DMS 273 (cell line): ENCODE measurements at regions not wholly inside any gene's neighbourhood (a gene's known extent, or its start where the extent isn't known, plus 50 kb on each side); places are given as distances from the start of the nearest gene placed in this dataset.

Experiments
- DNase-seq: peaks from one replicate; lab custom pipeline; 2025; ENCODE audit not compliant: unreplicated experiment; lab: John Stamatoyannopoulos, UW

DNA sequence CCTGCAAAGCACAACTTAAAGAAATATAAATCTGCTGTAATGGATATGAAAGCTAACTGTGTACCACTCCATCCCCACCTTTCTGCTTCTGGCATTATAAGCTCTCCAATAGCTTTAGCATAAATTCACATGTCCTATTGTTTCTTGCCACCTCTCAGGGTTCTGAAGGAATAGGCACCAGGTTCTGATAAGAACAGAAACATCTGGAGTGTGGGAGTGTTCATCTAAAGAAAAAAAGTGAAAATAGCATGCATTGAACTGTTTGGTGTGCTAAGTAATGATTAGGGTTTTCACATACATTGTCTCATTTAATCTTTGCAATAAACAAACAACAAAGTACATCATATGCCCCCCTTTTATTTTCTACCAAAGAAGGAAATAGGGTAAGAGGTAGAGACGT, 72.3 kb downstream of the FAM76B start:
- no peak for DNase-seq

DNA sequence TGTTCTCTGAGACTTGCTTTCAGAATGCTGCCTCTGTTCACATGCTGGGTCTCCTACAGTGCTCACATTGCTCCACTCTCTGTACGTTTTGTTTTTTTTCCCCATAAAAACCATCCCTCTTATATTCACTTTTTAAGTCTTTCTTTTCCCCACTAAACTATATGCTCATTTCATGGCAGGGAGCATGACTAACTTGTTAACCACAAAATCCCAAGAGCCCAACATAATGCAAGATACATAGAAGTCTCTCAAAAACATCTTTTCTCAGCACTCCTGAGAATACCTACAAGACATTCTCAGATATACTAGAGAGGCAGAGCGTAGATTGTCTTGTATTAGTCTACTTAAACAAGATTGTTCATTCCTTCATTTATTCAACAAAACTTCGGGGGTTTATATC, 73.3 kb downstream of the FAM76B start:
- DNase-seq = no peak

DNA sequence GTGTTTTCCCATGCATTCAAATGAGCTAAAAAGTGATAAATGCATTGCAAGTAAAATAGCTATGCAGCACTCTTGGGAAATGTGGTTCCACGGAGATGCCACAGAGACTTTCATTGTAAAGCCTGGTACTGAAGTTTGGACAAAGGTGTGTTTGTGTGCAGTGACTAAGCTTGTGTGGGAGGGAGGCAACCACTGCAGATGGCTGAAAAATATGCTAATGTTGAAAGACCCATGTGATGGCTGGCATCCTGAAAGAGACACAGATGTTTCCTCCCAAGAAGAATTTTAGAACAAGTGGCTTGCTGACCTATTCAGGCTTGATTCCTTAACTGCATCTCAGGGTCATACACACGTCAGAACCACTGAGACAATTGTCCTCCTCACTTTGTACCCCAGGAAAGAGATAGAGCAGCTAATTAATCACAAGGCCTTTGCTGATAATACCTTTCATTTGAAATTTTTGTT, 73.8 kb downstream of the FAM76B start:
- DNase-seq = peak; percentile 62

DNA sequence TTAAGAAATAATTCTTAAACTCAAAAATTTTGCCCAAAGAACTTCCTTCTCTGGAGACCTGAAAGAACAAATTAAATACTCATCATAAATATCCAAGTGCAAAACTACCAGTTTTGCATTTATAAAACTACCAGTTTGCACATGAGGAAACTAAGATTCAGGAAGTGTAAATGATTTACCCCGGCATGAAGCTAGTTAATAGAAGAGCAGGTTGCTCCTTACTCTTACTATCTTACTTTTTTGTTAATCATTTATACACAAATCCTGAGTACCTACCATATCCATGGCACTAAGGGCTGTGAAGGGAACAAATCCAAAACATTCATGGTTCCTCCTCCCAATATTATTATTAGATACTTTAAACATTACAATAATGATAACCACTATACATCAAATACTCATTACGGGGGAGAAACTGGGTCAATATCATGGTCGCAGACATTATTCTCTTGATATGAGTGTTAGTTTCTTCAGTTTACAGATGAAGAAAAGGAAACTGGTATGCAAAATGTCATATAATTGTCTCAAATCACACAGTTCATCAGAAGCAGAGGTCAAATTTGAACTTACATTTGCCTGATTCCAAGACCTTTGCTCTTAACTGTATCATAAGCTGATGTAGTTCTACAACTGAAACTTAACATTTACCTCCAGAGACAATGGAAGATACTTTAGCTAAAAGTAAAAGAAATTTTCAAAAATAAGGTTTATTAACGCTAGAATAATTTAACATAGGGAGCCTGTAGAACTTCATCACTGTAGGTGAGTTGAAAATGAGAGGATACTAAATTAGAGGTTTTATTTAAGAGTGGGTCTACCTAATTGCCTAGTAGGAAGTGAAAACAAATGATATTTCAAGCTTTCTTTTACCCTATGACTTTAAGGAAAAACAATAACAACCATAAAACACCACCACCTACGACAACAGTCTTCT, 74.5 kb downstream of the FAM76B start:
- no peak for DNase-seq

DNA sequence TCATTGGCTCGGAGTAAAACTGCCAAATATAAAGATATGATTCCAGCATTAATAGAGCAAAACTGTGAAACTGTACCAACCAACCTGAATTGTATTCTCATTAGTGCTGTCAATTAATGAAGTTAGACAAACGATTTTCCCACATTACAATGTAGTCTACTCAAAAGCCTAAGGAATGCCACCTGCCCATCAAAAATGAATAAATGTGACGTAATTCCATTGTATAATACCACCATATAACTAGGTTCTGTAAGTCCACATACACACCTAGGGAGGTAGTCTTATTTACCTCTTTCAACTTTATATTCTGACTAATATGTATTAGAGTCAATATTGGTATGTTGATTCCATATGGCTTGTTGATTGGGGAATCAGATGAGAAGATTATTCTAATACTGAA, 76.2 kb downstream of the FAM76B start:
- no peak for DNase-seq

DNA sequence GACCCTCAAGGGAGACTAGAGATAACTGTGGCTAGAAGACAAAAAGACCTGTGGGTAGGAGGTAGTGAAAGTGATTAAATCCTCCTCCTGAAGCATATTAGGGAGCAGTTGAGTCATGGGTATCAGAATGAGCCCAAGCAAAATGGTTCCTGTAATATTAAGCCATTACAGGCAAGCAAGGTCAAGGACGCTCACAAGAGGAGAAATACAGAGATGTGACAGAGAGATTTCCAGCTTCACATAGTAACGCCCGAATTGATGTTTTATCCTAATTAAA, 77.7 kb downstream of the FAM76B start:
- DNase-seq = no peak

DNA sequence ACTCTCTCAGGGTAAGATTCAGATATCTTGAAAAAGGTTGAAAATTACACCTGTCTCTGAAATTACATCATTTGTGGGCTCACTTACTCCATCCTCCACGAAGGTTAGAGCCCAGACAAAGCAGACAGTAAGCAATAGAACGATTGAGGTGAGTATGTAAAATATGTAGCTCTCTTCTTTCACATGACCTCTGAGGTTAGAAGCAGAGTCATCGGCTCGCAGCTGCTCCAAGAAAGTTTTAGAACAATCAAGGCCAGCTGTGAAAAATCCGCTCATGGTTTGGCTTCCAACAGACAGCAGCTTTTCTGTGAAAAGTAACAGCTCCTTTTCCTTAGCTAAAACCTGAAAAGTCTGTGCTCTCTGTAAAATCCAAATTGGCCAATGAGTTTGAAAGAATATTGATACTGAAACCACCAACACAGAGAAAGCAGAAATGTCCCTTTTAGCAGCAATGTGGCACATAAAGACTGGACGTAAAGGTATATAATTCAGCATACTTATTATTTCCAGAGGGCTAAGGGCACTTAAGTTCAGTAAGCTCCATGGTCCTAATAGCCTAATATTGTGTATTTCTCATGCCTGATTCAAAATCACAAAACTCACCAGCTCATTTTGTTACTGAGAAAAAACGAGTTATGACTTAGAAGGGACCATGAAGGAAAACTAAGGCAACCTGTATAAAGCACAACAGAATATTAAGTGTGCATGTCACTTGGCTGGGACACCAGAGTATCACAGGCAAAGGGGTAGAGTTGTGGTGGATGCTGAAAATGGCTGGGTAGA, 78.2 kb downstream of the FAM76B start:
- no peak for DNase-seq

DNA sequence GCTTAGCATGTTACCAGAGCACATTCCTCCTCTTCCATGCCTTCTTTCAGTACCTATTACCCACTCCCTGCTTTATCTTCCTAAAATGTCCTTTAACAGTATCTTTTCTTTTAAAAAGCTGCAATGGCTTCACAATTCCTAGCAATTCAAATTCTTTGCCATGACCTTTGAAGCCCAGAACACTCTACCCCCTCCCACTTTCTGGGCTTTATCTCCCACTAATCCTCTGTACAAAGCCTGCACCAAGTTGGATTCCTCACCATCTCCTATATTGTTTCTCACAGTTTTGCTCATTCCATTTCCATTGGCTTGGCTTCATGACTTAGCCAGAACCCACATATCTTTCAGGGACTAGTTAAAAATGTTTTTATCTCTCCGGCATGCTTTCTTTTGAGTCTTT, 80.9 kb downstream of the FAM76B start:
- DNase-seq = no peak

DNA sequence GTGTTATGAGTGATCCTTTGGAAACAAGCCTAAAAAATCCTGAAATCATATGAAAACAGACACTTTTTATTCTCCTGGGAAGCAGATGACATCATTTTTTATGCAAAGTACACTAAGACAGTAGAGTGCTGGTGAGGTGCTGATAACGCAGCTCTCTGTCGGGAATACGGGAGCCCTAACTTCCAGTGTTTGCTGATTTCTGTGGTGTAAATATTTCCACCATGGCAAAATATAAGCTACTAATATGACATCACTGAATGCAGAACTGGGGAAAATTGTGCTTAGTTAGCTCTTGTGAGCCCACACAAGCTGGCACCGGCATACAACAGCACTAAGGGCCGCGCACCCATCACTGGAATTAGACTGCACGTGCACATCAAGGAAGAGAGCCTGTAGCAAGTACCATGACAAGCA, 82.6 kb downstream of the FAM76B start:
- no peak for DNase-seq

DNA sequence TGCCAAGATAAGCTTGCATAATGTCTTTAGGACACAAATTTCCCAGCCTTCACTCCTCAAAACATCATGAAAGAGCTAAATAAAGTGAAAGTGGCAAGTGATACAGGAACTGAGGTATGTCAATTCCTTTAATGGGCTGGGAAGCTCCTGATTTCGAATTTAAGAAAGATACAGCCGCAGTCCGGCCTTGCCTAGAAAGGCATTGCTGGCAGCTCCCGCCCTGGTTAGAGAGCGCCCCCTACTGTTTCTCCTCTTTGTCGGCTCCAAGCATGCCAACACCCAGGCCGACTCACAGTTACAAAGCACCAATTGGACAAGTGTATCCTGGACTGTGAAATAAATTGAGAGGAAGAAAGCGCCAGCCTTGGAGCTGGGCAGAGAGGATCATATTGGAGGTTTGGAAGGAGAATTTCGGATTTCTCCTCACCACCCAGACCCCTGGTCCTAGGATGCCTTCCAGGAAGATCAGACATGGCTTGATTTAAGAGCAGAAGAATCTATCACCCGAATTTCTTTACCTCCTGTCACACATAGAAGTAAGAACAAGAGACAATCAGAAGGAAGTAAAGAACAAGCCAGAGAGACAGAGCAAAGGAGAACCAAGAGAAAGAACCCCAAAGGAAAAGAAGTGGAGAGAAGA, 84.0 kb downstream of the FAM76B start:
- DNase-seq = peak; percentile 88

DNA sequence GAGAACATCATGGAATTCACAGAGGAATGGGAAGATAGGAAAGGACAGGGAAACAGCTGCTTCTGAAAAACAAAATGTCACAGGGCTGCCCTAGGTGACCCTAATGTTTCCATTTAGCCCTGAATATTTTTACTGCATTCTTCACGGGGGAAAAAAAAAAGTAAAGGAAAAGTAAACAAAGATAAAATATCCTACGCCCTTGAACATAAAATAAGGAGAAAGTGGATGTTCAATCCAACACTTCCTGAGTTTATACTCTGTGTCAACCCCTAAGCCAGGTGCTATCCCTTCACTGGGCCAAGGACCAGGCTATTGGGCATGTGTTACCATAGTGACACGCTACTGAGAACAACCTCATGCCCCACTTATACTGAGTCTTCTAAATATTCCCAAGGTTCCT, 84.7 kb downstream of the FAM76B start:
- DNase-seq = peak; percentile 20

DNA sequence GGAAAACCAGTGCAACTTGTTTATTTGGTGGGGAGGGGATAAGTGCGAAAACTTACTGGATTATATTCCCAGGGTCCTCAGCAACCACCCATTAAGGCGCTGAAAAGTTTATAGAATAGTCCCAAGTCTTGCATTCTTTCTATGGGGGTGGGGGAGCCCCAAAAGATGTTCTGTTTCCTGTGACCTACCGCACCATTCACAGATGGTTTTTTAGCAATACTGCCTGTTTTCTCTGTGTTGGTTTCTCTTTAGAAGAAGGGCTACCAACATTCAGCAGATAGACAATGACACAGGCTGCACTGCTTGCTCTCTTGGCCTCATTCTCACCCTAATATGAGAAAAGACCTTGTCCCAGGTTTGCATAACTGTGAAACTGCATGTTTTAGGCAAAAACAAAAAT, 86.5 kb downstream of the FAM76B start:
- DNase-seq = no peak

DNA sequence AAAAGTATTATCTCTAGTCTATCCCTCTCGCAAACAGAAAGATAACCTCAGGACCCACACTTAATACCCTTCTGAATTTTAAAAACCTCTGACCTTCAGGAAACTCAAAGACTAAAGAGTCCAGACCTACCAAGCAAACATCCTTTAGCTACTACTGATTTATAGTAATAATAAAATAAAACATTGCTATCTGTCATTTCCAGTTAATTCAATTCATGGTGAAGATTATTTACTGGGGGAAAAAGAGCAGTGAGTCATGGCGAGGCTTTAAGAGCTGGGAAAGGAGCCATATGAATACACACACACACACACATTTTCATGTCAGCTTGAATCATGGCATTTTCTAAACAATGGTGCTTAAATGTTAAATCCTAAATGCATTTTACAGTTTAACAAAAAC, 87.1 kb downstream of the FAM76B start:
- peak; percentile 12 for DNase-seq

DNA sequence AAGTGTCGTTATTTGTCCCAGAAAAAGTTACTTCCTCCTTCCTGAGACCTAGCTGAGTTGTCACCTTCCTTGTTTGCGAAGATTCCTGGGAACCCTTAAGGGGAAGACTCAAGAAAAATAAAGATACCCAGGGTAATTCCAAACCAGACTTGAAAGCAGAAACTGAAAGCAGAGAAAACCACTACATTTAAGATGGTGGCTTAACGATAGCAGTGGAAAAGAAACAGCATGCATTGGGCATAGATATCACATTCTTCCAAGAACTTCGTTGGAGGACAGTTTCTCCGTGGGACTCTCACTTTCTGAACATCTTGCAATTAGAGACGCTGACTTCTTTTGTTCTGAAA, 89.1 kb downstream of the FAM76B start:
- DNase-seq = no peak

DNA sequence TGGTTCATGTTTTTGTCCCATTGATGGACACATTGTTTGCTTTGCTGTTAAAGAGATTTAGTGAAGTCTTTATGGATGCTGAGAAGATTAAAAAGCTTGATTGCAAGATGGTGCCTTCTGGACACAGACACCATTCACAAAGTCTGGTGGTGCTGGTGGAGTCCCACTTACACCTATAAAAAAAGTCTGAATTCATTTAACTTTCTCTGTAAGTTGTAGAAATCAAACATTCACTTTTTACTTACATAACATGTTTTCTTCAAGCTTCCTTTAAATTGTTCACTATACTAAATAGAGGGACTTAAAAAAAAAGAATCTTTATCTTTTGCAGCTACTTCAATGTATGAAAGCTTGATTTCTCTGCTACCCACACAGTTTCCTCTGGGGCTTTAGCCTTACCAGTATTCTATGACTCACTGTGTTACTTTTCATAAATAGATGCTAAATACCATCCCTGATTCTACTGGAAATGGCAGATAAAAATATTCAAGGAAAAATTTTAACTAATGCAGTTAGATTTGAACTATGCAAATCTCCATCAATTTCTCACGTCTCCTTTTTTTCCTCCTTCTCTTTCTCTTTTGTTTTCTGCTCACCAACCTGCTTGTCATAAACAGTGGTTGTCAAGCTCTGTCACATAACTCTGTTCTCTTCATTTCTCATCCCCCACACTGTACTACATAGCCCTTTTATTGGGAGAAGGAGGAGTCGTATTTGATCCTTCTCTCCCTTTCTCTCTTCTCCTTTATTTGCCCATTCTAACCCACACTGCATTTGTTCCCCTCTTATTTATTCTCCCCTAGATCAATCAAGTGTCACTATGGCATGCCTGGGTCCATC, 89.7 kb downstream of the FAM76B start:
- DNase-seq = peak; percentile 48

DNA sequence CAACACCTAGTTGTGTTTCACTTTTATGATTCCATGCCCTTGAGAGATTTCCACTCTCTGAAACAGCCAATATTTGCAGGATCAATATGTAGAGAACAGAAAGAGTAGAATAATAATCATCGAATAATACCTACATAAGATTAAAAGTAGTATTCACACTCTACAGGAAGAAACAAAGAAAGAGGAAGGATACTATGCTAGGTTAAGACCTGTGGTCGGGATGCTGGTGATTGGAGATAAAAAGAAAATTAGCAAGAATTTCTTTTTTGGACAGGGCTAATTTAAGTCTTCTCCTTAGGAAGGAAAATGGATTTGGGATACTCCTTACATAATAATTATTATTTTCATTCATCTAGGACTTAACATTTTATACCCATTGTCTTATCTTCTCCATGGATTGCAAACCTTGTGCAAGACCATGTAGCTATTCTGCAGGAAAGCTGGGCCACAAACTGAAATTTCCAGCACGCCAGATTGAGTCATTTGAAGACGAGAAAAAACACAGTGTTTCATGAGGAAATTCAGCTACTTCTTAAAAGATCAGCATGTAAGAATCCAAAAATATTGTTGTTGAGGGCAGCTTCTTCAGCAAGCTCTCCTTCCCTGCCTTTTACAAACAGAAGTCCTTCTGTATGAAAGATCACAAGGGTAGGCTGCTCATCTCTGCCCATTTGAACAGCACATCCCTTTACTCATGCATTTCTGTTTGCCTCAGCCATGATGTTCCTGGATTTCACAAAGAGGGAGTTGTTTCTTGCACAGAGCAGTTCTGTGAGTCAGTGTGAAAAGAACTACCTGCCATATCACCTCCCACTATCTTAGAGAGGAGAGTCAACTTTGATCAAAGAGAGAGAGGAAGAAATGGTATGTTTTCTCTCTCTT, 90.7 kb downstream of the FAM76B start:
- DNase-seq = peak; percentile 29

DNA sequence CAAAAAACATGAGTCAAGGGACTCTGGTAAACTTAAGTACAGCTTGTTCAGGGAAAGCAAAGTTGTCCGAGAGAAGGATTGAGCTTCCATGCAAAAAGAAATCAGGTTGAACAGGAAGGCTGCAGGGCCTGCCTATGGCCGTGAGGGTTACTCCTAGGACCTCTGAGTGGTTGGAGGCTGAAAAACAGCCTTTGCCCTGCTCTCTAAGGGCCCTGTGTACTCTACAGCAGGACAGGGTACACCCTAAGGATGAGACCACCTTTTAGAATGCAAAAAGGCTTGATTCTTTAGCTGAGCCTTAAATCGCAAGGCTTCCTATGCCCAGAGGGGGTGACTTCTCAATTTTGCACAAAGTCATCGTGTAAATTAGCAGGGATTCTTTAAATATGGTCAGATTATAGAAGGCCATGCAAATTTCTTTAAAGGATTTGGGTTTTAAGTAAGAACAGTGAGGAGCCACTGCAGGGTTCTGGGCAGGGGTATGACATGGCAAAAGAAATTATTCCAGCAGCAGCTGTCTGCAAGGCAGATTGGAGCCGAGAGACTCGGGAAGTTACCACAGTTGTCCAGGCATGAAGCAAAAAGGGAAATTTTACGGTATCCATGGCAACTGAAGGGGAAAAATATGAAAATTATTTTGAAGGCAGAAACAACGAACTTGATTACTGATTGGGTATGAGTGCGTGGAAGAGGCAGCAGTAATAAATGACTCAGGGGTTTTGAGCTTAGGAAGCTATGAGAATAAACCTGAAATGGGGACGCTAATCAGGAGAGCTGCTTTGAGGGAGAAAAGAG, 91.8 kb downstream of the FAM76B start:
- DNase-seq = peak; percentile 15

DNA sequence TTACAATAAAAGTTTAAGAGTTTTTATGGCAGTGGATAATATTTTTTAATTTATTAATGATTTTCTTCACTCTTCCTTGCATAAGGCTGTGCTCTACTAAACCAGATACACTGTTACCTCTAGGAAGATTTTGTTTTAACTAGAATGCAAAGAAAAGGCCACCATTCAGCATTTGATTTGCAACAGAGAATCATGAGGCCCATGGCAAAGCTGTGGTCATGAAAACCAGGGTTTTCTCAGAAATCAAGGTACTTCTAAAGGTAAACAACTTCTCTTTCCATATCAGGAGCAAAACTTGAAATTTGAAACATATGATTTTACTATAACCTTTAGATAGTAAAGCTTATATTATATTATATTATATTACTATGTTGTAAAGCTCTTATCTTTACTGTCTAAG, 94.4 kb downstream of the FAM76B start:
- DNase-seq = no peak

DNA sequence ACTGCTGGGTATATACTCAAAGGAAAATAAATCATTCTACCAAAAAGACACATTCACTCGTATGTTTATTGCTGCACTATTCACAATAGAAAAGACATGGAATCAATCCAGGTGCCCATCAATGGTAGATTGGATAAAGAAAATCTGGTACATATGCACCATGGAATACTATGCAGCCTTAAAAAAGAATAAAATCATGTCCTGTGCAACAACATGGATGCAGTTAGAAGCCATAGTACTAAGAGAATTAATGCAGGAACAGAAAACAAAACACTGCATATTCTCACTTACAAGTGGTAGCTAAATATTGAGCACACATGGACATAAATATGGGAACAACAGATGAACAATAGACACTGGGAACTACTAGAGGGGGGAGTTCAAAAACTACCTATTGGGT, 96.3 kb downstream of the FAM76B start:
- no peak for DNase-seq
